Mesenchymal stem cell (in vitro differentiated cells and primary cell): ENCODE measurements at regions not wholly inside any gene's neighbourhood (a gene's known extent, or its start where the extent isn't known, plus 50 kb on each side); places are given as distances from the start of the nearest gene placed in this dataset.

ENCODE experiments used
- DNase-seq: peaks from one replicate; pipeline ENCODE4 v3.0.0-alpha.2; 2013
- H2AFZ ChIP-seq: one replicate; pipeline ENCODE4 v1.6.1; 2013; ENCODE audit warnings: low read depth, mild to moderate bottlenecking, control low read depth, inconsistent platforms, low read length, moderate library complexity
- H2AK5ac ChIP-seq: 2 replicates; pipeline ENCODE4 v1.6.1; 2013; ENCODE audit warnings: low read length, moderate library complexity, mild to moderate bottlenecking, inconsistent platforms; ENCODE audit not compliant: severe bottlenecking
- H2BK120ac ChIP-seq: one replicate; pipeline ENCODE4 v1.6.1; 2013; ENCODE audit warnings: low read depth, mild to moderate bottlenecking, inconsistent platforms, low read length, moderate library complexity
- H2BK12ac ChIP-seq, 2 experiments: one replicate each; pipeline ENCODE4 v1.6.1; 2013; ENCODE audit warnings: inconsistent platforms in 2 of 2, low read length in 2 of 2, mild to moderate bottlenecking in 2 of 2, moderate library complexity in 2 of 2, control low read depth in 1 of 2
- H2BK15ac ChIP-seq: one replicate; pipeline ENCODE4 v1.6.1; 2013; ENCODE audit warnings: mild to moderate bottlenecking, low read depth, inconsistent platforms; ENCODE audit not compliant: poor library complexity, severe bottlenecking
- H2BK5ac ChIP-seq: 2 replicates; pipeline ENCODE4 v1.6.1; 2013; ENCODE audit warnings: low read depth, mild to moderate bottlenecking, low read length, control low read depth, inconsistent platforms; ENCODE audit not compliant: poor library complexity, severe bottlenecking
- H3K14ac ChIP-seq, 2 experiments: one replicate each; pipeline ENCODE4 v1.6.1; 2013; ENCODE audit warnings: inconsistent platforms in 2 of 2, low read length in 2 of 2, control low read depth in 1 of 2, mild to moderate bottlenecking in 1 of 2, moderate library complexity in 1 of 2
- H3K18ac ChIP-seq, 2 experiments: one replicate each; pipeline ENCODE4 v1.6.1; 2013; ENCODE audit warnings: inconsistent platforms in 2 of 2, low read length in 2 of 2, control low read depth in 1 of 2, low read depth in 1 of 2, mild to moderate bottlenecking in 1 of 2
- H3K23ac ChIP-seq, 2 experiments: one replicate each; pipeline ENCODE4 v1.6.1; 2013; ENCODE audit warnings: inconsistent platforms in 2 of 2, low read length in 2 of 2, mild to moderate bottlenecking in 2 of 2, moderate library complexity in 2 of 2, control low read depth in 1 of 2
- H3K27ac ChIP-seq: 2 replicates; pipeline ENCODE4 v1.5.1; 2013; ENCODE audit warnings: mild to moderate bottlenecking, moderate library complexity, low read length, control low read depth, inconsistent platforms; ENCODE audit not compliant: poor library complexity, severe bottlenecking
- H3K27me3 ChIP-seq, 2 experiments: 2 replicates each; pipeline versions ENCODE4 v1.6.1 to v1.7.0; 2013; ENCODE audit warnings: low read length in 2 of 2, mild to moderate bottlenecking in 2 of 2, moderate library complexity in 2 of 2, control low read depth in 1 of 2, inconsistent platforms in 1 of 2; ENCODE audit not compliant: control insufficient read depth in 1 of 2, insufficient read depth in 1 of 2
- H3K36me3 ChIP-seq, 2 experiments: 2 replicates each; pipeline versions ENCODE4 v1.6.1 to v1.7.0; 2013; ENCODE audit warnings: low read length in 2 of 2, control low read depth in 1 of 2, inconsistent platforms in 1 of 2, low read depth in 1 of 2, mild to moderate bottlenecking in 1 of 2; ENCODE audit not compliant: insufficient read depth in 2 of 2, control insufficient read depth in 1 of 2
- H3K4ac ChIP-seq, 2 experiments: one replicate each; pipeline ENCODE4 v1.6.1; 2013; ENCODE audit warnings: inconsistent platforms in 2 of 2, low read length in 2 of 2, mild to moderate bottlenecking in 2 of 2, moderate library complexity in 2 of 2, control low read depth in 1 of 2, low read depth in 1 of 2
- H3K4me1 ChIP-seq: 2 replicates; pipeline ENCODE4 v1.6.1; 2013; ENCODE audit warnings: low read depth, low read length, control low read depth; ENCODE audit not compliant: control insufficient read depth, insufficient read depth
- H3K4me2 ChIP-seq: 2 replicates; pipeline ENCODE4 v1.6.1; 2013; ENCODE audit warnings: low read length, mild to moderate bottlenecking, inconsistent platforms; ENCODE audit not compliant: poor library complexity, severe bottlenecking
- H3K4me3 ChIP-seq, 2 experiments: 2 replicates each; pipeline versions ENCODE4 v1.5.1 to v1.7.0; 2013; ENCODE audit warnings: low read length in 2 of 2, mild to moderate bottlenecking in 2 of 2, control low read depth in 1 of 2, low read depth in 1 of 2; ENCODE audit not compliant: insufficient read depth in 1 of 2
- H3K79me1 ChIP-seq: replicated peaks from 2 replicates; pipeline ENCODE4 v1.6.1; 2013; ENCODE audit warnings: mild to moderate bottlenecking, control low read depth, low read length, inconsistent platforms; ENCODE audit not compliant: poor library complexity, severe bottlenecking
- H3K9ac ChIP-seq: 2 replicates; pipeline ENCODE4 v1.7.0; 2013; ENCODE audit warnings: mild to moderate bottlenecking, low read length, moderate library complexity
- H3K9me3 ChIP-seq: 2 replicates; pipeline ENCODE4 v1.7.0; 2013; ENCODE audit warnings: mild to moderate bottlenecking, low read length; ENCODE audit not compliant: control insufficient read depth
- H4K8ac ChIP-seq: one replicate; pipeline ENCODE4 v1.6.1; 2013; ENCODE audit warnings: inconsistent platforms, mild to moderate bottlenecking, low read length, moderate library complexity
- H4K91ac ChIP-seq: one replicate; pipeline ENCODE4 v1.6.1; 2013; ENCODE audit warnings: mild to moderate bottlenecking, low read length, inconsistent platforms
- WGBS: methylation state at CpG from one replicate; pipeline ENCODE4 v1.1.7; 2013; ENCODE audit warnings: mixed read lengths; 5-methylcytosine and 5-hydroxymethylcytosine counted together

DNA sequence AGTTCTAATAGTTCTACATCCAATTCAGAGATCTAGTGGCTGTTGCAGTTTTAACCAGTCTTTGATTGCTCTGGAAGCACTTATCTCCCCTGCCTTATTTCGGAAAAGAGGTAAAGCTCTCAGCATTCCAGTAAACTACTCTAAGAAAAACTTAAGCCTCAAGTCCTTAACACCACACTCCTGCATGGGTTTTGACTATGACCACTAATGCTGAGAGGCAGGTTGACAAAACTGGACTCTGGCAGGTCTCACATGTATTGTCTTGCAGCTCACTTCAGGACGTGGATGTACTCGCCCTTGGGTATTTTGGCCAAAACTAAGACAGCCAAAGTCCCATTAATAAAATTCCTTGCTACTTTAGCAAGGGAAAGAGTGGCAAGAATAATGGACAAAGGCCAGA, 405.9 kb upstream of the GRM7 start:
- H3K36me3 ChIP-seq, result no peaks in the 10 kb centered on the region
- no peak overlapping the region for H2AFZ ChIP-seq
- no peak overlapping the region for H4K8ac ChIP-seq
- peaks cover 10% of the 10 kb centered on the region for H3K9me3 ChIP-seq
- no peaks in the 10 kb centered on the region for H3K4me1 ChIP-seq
- H3K79me1 ChIP-seq, result no peaks in the 10 kb centered on the region
- H3K27ac ChIP-seq, result no peak overlapping the region
- no peak overlapping the region for H2BK12ac ChIP-seq
- H3K9ac ChIP-seq, result no peak overlapping the region
- no peak overlapping the region for H4K91ac ChIP-seq
- no peak overlapping the region for H3K4me3 ChIP-seq
- H2BK15ac ChIP-seq, result no peak overlapping the region
- 92% methylated on average over 3 of the region's 3 CpGs for WGBS
- no peak overlapping the region for H2BK5ac ChIP-seq
- H3K4me2 ChIP-seq, result no peak overlapping the region
- DNase-seq, result no peak
- H3K23ac ChIP-seq, result no peak overlapping the region
- no peaks in the 10 kb centered on the region for H3K27me3 ChIP-seq
- H2BK120ac ChIP-seq, result no peak overlapping the region
- H3K4ac ChIP-seq, result no peak overlapping the region
- no peak overlapping the region for H3K14ac ChIP-seq
- H3K18ac ChIP-seq, result no peak overlapping the region
- no peak overlapping the region for H2AK5ac ChIP-seq

GRCh38 chr3:6467186-6467585, 393.7 kb upstream of the GRM7 start:
- no peak overlapping the region for H3K4me2 ChIP-seq
- H3K27ac ChIP-seq, result no peak overlapping the region
- H2BK12ac ChIP-seq, result no peak overlapping the region
- no peak overlapping the region for H2BK5ac ChIP-seq
- no peak for DNase-seq
- no peak overlapping the region for H4K91ac ChIP-seq
- H2BK120ac ChIP-seq, result no peak overlapping the region
- H3K14ac ChIP-seq, result no peak overlapping the region
- H2BK15ac ChIP-seq, result no peak overlapping the region
- no peaks in the 10 kb centered on the region for H3K36me3 ChIP-seq
- H4K8ac ChIP-seq, result no peak overlapping the region
- H2AFZ ChIP-seq, result no peak overlapping the region
- no peak overlapping the region for H3K9ac ChIP-seq
- no peak overlapping the region for H3K4me3 ChIP-seq
- H2AK5ac ChIP-seq, result no peak overlapping the region
- H3K23ac ChIP-seq, result no peak overlapping the region
- H3K79me1 ChIP-seq, result no peaks in the 10 kb centered on the region
- H3K9me3 ChIP-seq, result peaks cover 41% of the 10 kb centered on the region
- no peak overlapping the region for H3K18ac ChIP-seq
- no peaks in the 10 kb centered on the region for H3K4me1 ChIP-seq
- H3K4ac ChIP-seq, result no peak overlapping the region
- H3K27me3 ChIP-seq, result no peaks in the 10 kb centered on the region

GRCh38 chr3:6468589-6468988, 392.3 kb upstream of the GRM7 start:
- no peak overlapping the region for H3K18ac ChIP-seq
- no peak overlapping the region for H3K4me3 ChIP-seq
- no peak overlapping the region for H3K23ac ChIP-seq
- H3K4me1 ChIP-seq, result no peaks in the 10 kb centered on the region
- WGBS, result 90% methylated on average over 6 of the region's 7 CpGs
- H3K79me1 ChIP-seq, result no peaks in the 10 kb centered on the region
- no peaks in the 10 kb centered on the region for H3K27me3 ChIP-seq
- DNase-seq, result no peak
- H2AFZ ChIP-seq, result no peak overlapping the region
- H3K4ac ChIP-seq, result no peak overlapping the region
- peaks cover 33% of the 10 kb centered on the region for H3K9me3 ChIP-seq
- no peak overlapping the region for H3K27ac ChIP-seq
- H3K14ac ChIP-seq, result no peak overlapping the region
- H2BK15ac ChIP-seq, result no peak overlapping the region
- no peak overlapping the region for H2BK12ac ChIP-seq
- no peak overlapping the region for H2BK5ac ChIP-seq
- no peak overlapping the region for H3K9ac ChIP-seq
- H3K36me3 ChIP-seq, result no peaks in the 10 kb centered on the region
- no peak overlapping the region for H4K8ac ChIP-seq
- H2BK120ac ChIP-seq, result no peak overlapping the region
- no peak overlapping the region for H4K91ac ChIP-seq
- no peak overlapping the region for H3K4me2 ChIP-seq
- no peak overlapping the region for H2AK5ac ChIP-seq

- Histone ChIP-seq H3K23ac (no peak overlapping the region), H3K9ac (no peak overlapping the region), H3K4ac (no peak overlapping the region), H3K14ac (no peak overlapping the region), H3K27ac (no peak overlapping the region), H3K9me3 (peaks cover 27% of the 10 kb centered on the region), H3K18ac (no peak overlapping the region), H3K4me3 (no peak overlapping the region), H3K4me1 (no peaks in the 10 kb centered on the region), H3K4me2 (no peak overlapping the region), H2BK5ac (no peak overlapping the region), H3K36me3 (no peaks in the 10 kb centered on the region), H2AFZ (no peak overlapping the region), H2AK5ac (no peak overlapping the region), H3K79me1 (no peaks in the 10 kb centered on the region), H2BK15ac (no peak overlapping the region), H2BK12ac (no peak overlapping the region), H4K91ac (no peak overlapping the region), H3K27me3 (no peaks in the 10 kb centered on the region), H2BK120ac (no peak overlapping the region), H4K8ac (no peak overlapping the region)
- DNase-seq, result no peak
- whole genome bisulfite sequencing, result 81% methylated on average over 7 of the region's 8 CpGs
Observed at GRCh38 chr3:6471744-6472143, 389.2 kb upstream of the GRM7 start.
